OCI-LY3 (cell line): ENCODE measurements at regions not wholly inside any gene's neighbourhood (a gene's known extent, or its start where the extent isn't known, plus 50 kb on each side); places are given as distances from the start of the nearest gene placed in this dataset.

Experiments used
- H2AFZ ChIP-seq: fragments of 200-600, 300-600 bp; shearing (Covaris generic); 2 replicates; pipeline ENCODE4 v1.6.0; 2014; ENCODE audit warnings: antibody characterized with exemption, low read depth, low read length
- H3K27ac ChIP-seq: fragments of 200-600, 300-600 bp; sonication (generic); 2 replicates; pipeline ENCODE4 v1.5.1; 2014; ENCODE audit warnings: mild to moderate bottlenecking, low read length, moderate library complexity, mixed read lengths
- H3K27me3 ChIP-seq: fragments of 200-600, 300-600 bp; sonication (generic); 2 replicates; pipeline ENCODE4 v1.6.1; 2014; ENCODE audit warnings: low read depth, low read length, mixed read lengths
- H3K36me3 ChIP-seq: fragments of 200-600, 300-600 bp; sonication (generic); replicated peaks from 2 replicates; pipeline ENCODE3; 2014; ENCODE audit warnings: low read depth, low read length, mixed read lengths
- H3K4me1 ChIP-seq: fragments of 300-600, 200-600 bp; sonication (generic); 2 replicates; pipeline ENCODE4 v1.6.1; 2014; ENCODE audit warnings: low read length, mixed read lengths
- H3K4me2 ChIP-seq: fragments of 200-600, 300-600 bp; sonication (generic); 2 replicates; pipeline ENCODE4 v1.6.1; 2014; ENCODE audit warnings: low read length, mixed read lengths
- H3K4me3 ChIP-seq: fragments of 300-600, 200-600 bp; sonication (generic); 2 replicates; pipeline ENCODE4 v1.5.1; 2014; ENCODE audit warnings: antibody characterized with exemption, mild to moderate bottlenecking, low read length, moderate library complexity
- H3K79me2 ChIP-seq: fragments of 300-600, 200-600 bp; shearing (Covaris generic); 2 replicates; pipeline ENCODE4 v1.6.1; 2014; ENCODE audit warnings: mild to moderate bottlenecking, low read length, mixed read lengths
- H3K9ac ChIP-seq: fragments of 300-600, 200-600 bp; shearing (Covaris generic); 2 replicates; pipeline ENCODE4 v1.6.0; 2014; ENCODE audit warnings: mild to moderate bottlenecking, low read length, moderate library complexity
- H3K9me3 ChIP-seq: fragments of 200-600, 300-600 bp; shearing (Covaris generic); 2 replicates; pipeline ENCODE4 v1.6.1; 2014; ENCODE audit warnings: low read length, mixed read lengths; ENCODE audit not compliant: insufficient read depth
- H4K20me1 ChIP-seq: fragments of 200-600, 300-600 bp; sonication (generic); 2 replicates; pipeline ENCODE4 v1.6.1; 2016; ENCODE audit warnings: low read length, mixed read lengths; ENCODE audit not compliant: insufficient read depth
- EZH2phosphoT487 ChIP-seq: fragments of 200-600 bp; shearing (Covaris generic); IDR thresholded peaks from 2 replicates; pipeline ENCODE4 v1.6.1; 2018; ENCODE audit warnings: antibody characterized with exemption, mixed run types, low read depth
- TF ChIP-seq, protein P1 (sequence below): fragments of 200-600, 300-600 bp; sonication (generic); IDR thresholded peaks from 2 replicates; pipeline ENCODE4 v1.5.1; 2014; ENCODE audit warnings: antibody characterized with exemption, low read length, low read depth

DNA sequence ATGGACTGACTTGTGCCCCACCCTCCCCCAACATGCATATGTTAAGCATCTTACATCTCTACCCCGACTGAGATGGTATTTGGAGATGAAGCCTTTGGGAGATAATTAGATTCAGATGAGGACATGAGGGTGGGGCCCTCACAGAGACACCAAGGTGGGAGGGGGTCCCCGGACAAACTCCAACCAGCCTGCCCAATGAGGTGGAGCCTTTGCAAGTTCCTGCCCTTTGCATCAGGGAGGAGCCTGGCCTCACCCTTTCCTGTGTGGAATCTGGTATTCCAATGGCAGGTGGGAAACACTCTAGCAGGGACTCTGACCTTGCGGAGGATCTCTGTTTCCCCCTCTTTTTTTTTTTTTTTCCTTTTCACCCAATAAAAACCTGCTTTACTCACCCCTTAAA, 589.9 kb upstream of the BOD1L1 start:
- Histone ChIP-seq H4K20me1 (no peaks in the 10 kb centered on the region), H3K27ac (no peak overlapping the region), H3K9me3 (no peaks in the 10 kb centered on the region), H3K4me1 (no peaks in the 10 kb centered on the region), H3K4me2 (no peak overlapping the region), H3K36me3 (no peaks in the 10 kb centered on the region), H3K79me2 (no peaks in the 10 kb centered on the region), H3K4me3 (no peak overlapping the region), H3K27me3 (no peaks in the 10 kb centered on the region), H3K9ac (no peak overlapping the region), H2AFZ (no peak overlapping the region)
- no peak for TF ChIP-seq EZH2phosphoT487
- TF ChIP-seq, protein P1, sequence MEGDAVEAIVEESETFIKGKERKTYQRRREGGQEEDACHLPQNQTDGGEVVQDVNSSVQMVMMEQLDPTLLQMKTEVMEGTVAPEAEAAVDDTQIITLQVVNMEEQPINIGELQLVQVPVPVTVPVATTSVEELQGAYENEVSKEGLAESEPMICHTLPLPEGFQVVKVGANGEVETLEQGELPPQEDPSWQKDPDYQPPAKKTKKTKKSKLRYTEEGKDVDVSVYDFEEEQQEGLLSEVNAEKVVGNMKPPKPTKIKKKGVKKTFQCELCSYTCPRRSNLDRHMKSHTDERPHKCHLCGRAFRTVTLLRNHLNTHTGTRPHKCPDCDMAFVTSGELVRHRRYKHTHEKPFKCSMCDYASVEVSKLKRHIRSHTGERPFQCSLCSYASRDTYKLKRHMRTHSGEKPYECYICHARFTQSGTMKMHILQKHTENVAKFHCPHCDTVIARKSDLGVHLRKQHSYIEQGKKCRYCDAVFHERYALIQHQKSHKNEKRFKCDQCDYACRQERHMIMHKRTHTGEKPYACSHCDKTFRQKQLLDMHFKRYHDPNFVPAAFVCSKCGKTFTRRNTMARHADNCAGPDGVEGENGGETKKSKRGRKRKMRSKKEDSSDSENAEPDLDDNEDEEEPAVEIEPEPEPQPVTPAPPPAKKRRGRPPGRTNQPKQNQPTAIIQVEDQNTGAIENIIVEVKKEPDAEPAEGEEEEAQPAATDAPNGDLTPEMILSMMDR: no peak

DNA sequence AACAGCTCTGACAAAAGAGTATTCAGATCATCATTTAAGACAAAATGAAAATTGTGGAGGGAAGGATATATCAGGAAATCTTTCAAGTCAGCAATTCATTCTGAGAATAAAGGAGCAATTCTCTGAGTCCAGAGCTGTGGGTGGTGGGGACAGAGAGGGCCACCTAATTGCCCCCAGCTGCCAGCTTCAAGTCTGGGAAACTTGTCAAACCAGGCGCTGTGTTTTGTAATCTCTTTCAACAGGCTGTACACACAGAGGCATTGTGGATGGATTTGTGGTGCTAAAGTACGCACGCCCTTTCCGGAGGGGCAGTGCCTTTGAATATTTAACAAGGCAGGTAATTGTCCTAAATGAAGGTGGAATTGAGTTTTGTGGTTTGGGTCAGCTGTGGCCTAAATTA, 591.1 kb upstream of the BOD1L1 start:
- no peak overlapping the region for H3K9ac ChIP-seq
- no peaks in the 10 kb centered on the region for H3K27me3 ChIP-seq
- TF ChIP-seq, protein P1: no peak
- TF ChIP-seq EZH2phosphoT487: no peak
- no peak overlapping the region for H3K4me2 ChIP-seq
- H2AFZ ChIP-seq: no peak overlapping the region
- no peaks in the 10 kb centered on the region for H3K79me2 ChIP-seq
- H3K4me1 ChIP-seq: no peaks in the 10 kb centered on the region
- no peaks in the 10 kb centered on the region for H4K20me1 ChIP-seq
- no peaks in the 10 kb centered on the region for H3K36me3 ChIP-seq
- no peaks in the 10 kb centered on the region for H3K9me3 ChIP-seq
- no peak overlapping the region for H3K27ac ChIP-seq
- H3K4me3 ChIP-seq: no peak overlapping the region

GRCh38 chr4:14221176-14221575, 593.7 kb upstream of the BOD1L1 start:
- Histone ChIP-seq H4K20me1 (no peaks in the 10 kb centered on the region), H2AFZ (no peak overlapping the region), H3K9me3 (no peaks in the 10 kb centered on the region), H3K4me1 (no peaks in the 10 kb centered on the region), H3K9ac (no peak overlapping the region), H3K27me3 (no peaks in the 10 kb centered on the region), H3K79me2 (no peaks in the 10 kb centered on the region), H3K4me3 (no peak overlapping the region), H3K27ac (no peak overlapping the region), H3K36me3 (no peaks in the 10 kb centered on the region), H3K4me2 (no peak overlapping the region)
- TF ChIP-seq EZH2phosphoT487: no peak
- TF ChIP-seq, protein P1: no peak

- Histone ChIP-seq H3K27me3 (no peaks in the 10 kb centered on the region), H4K20me1 (no peaks in the 10 kb centered on the region), H3K4me1 (no peaks in the 10 kb centered on the region), H3K27ac (no peak overlapping the region), H3K4me2 (no peak overlapping the region), H3K36me3 (no peaks in the 10 kb centered on the region), H3K9ac (no peak overlapping the region), H2AFZ (no peak overlapping the region), H3K9me3 (no peaks in the 10 kb centered on the region), H3K4me3 (no peak overlapping the region), H3K79me2 (no peaks in the 10 kb centered on the region)
- TF ChIP-seq, protein P1: no peak
- no peak for TF ChIP-seq EZH2phosphoT487
Measured at GRCh38 chr4:14222377-14223029, 595.0 kb upstream of the BOD1L1 start.
